ENCODE measurements at regions not wholly inside any gene's neighbourhood (a gene's known extent, or its start where the extent isn't known, plus 50 kb on each side); places are given as distances from the start of the nearest gene placed in this dataset.

DNA sequence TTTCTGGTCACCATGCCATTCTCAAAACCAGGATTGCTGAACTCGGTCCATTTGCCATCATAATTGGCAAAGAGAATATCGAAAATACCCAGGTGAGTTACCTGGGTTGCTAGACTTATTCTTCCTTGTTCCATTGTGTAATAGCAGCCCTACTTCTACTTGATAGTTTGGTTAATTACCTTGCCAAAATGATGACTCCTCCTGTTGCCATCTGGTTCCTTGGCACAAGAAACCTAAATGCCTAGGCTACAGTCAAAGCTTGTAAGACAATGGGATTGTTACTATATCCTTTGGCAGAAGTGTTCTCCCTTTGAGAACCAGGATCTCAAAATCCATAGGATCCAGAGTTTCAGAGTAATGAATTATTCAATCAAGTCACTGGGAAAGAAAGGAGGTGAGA lies 373.2 kb upstream of the ACTBL2 start:
- TF ChIP-seq CTCF (IDR thresholded peaks at IDR 0.05; ENCODE audit: low read length) (no peak), EZH2 (IDR thresholded peaks at IDR 0.05; ENCODE audit: borderline replicate concordance, low read length) (no peak)
